ENCODE measurements at regions not wholly inside any gene's neighbourhood (a gene's known extent, or its start where the extent isn't known, plus 50 kb on each side); places are given as distances from the start of the nearest gene placed in this dataset.

DNA sequence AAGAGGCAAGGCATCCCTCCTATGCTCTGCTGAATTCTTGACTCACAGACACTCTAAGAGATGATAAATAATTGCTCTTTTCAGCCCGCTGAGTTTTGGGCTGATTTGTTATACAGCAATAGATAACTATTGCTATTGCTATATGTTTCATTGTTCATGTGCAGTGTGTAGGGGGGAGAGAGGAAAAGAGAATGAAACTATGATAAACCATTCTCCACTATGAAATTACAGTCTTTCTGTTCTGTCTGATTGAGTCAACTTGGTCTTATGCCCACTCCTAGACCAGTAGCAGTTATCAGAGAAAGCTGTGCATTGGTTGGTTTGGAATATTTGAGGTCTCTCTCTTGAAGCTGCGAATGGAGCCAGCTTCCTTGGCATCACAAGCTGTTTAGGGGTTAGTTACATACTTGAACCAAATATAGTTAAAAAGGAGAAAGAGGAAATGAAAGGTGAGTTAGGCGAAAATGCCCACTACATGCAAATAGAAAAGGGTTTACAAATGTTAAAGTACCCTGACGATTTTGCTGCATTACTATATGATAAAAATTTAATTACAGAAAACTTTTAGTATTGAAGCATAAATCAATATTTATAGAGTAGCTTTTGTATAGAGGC, 136.3 kb upstream of the ACTBL2 start:
- Histone ChIP-seq H3K36me3 (no peaks in the 10 kb centered on the region), H3K9me3 (replicated peaks) (peaks cover 6% of the 10 kb centered on the region), H3K27me3 (ENCODE audit: low read depth) (no peaks in the 10 kb centered on the region), H3K4me1 (no peaks in the 10 kb centered on the region), H3K27ac (replicated peaks) (no peak overlapping the region), H3K4me3 (no peak overlapping the region)
- no peak for DNase-seq
- TF ChIP-seq, protein P1, sequence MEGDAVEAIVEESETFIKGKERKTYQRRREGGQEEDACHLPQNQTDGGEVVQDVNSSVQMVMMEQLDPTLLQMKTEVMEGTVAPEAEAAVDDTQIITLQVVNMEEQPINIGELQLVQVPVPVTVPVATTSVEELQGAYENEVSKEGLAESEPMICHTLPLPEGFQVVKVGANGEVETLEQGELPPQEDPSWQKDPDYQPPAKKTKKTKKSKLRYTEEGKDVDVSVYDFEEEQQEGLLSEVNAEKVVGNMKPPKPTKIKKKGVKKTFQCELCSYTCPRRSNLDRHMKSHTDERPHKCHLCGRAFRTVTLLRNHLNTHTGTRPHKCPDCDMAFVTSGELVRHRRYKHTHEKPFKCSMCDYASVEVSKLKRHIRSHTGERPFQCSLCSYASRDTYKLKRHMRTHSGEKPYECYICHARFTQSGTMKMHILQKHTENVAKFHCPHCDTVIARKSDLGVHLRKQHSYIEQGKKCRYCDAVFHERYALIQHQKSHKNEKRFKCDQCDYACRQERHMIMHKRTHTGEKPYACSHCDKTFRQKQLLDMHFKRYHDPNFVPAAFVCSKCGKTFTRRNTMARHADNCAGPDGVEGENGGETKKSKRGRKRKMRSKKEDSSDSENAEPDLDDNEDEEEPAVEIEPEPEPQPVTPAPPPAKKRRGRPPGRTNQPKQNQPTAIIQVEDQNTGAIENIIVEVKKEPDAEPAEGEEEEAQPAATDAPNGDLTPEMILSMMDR (IDR thresholded peaks at IDR 0.05; ENCODE audit: borderline replicate concordance) = no peak
- intact Hi-C loops (cut with micrococcal nuclease) = no loop called here

DNA sequence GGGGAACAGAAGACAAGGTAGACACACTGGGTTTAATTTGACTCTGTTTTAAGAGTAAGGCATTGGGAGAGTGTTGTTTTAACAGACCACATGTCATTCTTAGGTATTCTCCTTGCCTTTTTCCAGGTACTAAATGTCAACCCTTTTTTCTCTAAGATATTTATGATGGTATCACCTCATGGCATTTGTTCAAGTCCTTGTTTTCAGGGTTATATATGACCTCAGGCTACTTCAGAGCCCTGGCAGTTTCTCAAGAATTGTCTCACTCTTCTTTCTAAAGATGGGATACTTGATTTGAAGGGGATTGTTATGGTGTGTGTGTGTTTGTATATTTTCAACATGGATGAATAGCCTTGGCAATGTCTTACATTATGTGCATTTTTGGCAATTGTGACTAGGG, 131.1 kb upstream of the ACTBL2 start:
- no peaks in the 10 kb centered on the region for H3K9me3 ChIP-seq (replicated peaks)
- H3K36me3 ChIP-seq = no peaks in the 10 kb centered on the region
- no peaks in the 10 kb centered on the region for H3K4me1 ChIP-seq
- no peak for DNase-seq
- intact Hi-C loops (cut with micrococcal nuclease) = no loop called here
- no peaks in the 10 kb centered on the region for H3K27me3 ChIP-seq (ENCODE audit: low read depth)
- no peak overlapping the region for H3K4me3 ChIP-seq
- TF ChIP-seq, protein P1 (IDR thresholded peaks at IDR 0.05; ENCODE audit: borderline replicate concordance) = no peak
- no peak overlapping the region for H3K27ac ChIP-seq (replicated peaks)

DNA sequence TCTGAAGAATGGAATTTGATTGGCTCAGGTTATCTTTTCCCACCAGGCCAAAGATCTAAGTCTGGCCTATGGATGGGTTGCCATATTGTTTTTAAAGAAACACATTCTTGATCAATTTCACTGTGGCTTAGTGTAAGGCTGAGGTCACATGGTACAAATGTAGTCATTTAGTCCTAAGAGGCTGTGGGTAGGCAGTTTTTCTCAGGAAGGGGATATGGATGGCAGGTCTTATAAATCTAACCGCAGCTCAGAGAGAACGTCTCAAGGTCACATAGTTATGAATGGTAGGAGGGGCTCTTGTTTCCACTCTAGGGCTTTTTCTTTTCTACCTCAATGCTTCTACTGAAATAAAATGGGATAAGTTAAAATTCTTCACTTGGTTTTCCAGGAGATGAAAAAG, 128.6 kb upstream of the ACTBL2 start:
- TF ChIP-seq, protein P1 (IDR thresholded peaks at IDR 0.05; ENCODE audit: borderline replicate concordance) = no peak
- H3K27ac ChIP-seq (replicated peaks) = no peak overlapping the region

DNA sequence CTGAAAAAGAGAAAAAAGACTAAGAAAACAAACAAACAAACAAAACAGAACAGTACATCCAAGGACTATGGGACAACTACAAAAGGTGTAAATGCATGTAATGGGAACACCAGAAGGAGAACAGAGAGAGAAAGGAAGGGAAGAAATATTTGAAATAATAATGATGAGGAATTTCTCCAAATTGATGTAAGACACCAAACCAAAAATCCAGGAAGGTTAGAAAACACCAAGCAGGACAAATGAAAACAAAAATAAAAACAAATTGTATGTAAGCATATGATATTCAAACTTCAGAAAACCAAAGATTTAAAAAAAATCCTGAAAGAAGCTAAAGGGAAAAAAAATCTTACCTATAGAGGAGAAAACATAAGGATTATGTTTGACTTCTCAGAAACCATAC, 125.9 kb upstream of the ACTBL2 start:
- no peaks in the 10 kb centered on the region for H3K27me3 ChIP-seq (ENCODE audit: low read depth)
- H3K4me3 ChIP-seq = no peak overlapping the region
- H3K4me1 ChIP-seq = no peaks in the 10 kb centered on the region
- TF ChIP-seq, protein P1 (IDR thresholded peaks at IDR 0.05; ENCODE audit: borderline replicate concordance) = no peak
- H3K27ac ChIP-seq (replicated peaks) = no peak overlapping the region
- no peak for DNase-seq
- no peaks in the 10 kb centered on the region for H3K9me3 ChIP-seq (replicated peaks)
- intact Hi-C loops (cut with micrococcal nuclease) = no loop called here
- no peaks in the 10 kb centered on the region for H3K36me3 ChIP-seq

More for the DNA sequence above, 128.6 kb upstream of the ACTBL2 start:
- no peak for DNase-seq
- no peak overlapping the region for H3K4me3 ChIP-seq
- intact Hi-C loops (cut with micrococcal nuclease) = no loop called here
- no peaks in the 10 kb centered on the region for H3K4me1 ChIP-seq
- no peaks in the 10 kb centered on the region for H3K27me3 ChIP-seq (ENCODE audit: low read depth)
- no peaks in the 10 kb centered on the region for H3K9me3 ChIP-seq (replicated peaks)
- H3K36me3 ChIP-seq = no peaks in the 10 kb centered on the region

DNA sequence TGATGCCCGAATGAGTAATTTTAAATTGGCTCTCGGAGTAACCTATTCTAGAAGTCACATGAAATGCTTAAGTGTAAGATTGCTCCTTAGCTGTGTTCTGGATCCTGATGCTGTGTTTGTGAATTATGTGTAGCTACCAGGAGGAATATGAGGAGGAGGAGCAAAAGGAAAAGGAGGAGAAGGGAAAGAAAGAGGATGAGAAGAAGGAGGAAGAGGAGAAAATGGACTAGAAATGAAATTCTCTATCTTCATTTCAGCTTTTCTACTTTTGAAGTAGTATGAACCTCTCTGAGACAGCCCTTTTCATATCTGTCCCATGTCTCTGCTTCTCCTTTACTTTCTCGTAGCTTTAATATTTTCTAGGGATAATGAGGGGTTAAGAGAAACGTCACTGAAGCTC, 119.4 kb upstream of the ACTBL2 start:
- no peaks in the 10 kb centered on the region for H3K4me1 ChIP-seq
- DNase-seq = no peak
- no peak overlapping the region for H3K4me3 ChIP-seq
- intact Hi-C loops (cut with micrococcal nuclease) = no loop called here
- no peak overlapping the region for H3K27ac ChIP-seq (replicated peaks)
- no peaks in the 10 kb centered on the region for H3K36me3 ChIP-seq
- TF ChIP-seq, protein P1 (IDR thresholded peaks at IDR 0.05; ENCODE audit: borderline replicate concordance) = no peak
- H3K9me3 ChIP-seq (replicated peaks) = no peaks in the 10 kb centered on the region
- H3K27me3 ChIP-seq (ENCODE audit: low read depth) = no peaks in the 10 kb centered on the region
